Transverse colon (tissue), 4 donors: ENCODE measurements at regions not wholly inside any gene's neighbourhood (a gene's known extent, or its start where the extent isn't known, plus 50 kb on each side); places are given as distances from the start of the nearest gene placed in this dataset.

Experiments
- CTCF ChIP-seq, 5 experiments: fragments of 200-600 bp in 3 of 5; fragments of 450-650 bp in 2 of 5; sonication (generic) in 3 of 5; IDR thresholded peaks; 1 replicate in 2 of 5; 2 replicates in 3 of 5; pipeline ENCODE4 v1.5.1; 2016 to 2017; ENCODE audit warnings: antibody characterized with exemption in 5 of 5, inconsistent platforms in 3 of 5, mild to moderate bottlenecking in 2 of 5, moderate library complexity in 1 of 5
- POLR2AphosphoS5 ChIP-seq, 3 donors: sonication (generic); formaldehyde crosslinking; IDR thresholded peaks; one replicate each; pipeline ENCODE4 v1.6.1; 2016; ENCODE audit warnings: antibody characterized with exemption in 3 of 3

- TF ChIP-seq CTCF (IDR thresholded peaks at IDR 0.05) (no peak), POLR2AphosphoS5 (IDR thresholded peaks at IDR 0.05) (no peak)
Observed at GRCh38 chr13:24086642-24087041, 73.9 kb upstream of the SPATA13 start.
